ENCODE measurements at regions not wholly inside any gene's neighbourhood (a gene's known extent, or its start where the extent isn't known, plus 50 kb on each side); places are given as distances from the start of the nearest gene placed in this dataset.
A peak's percentile ranks its signal among the peaks of the same experiment; 100 is the strongest.

- Histone ChIP-seq H3K4me1 (replicated peaks in 1 of 2; ENCODE audit: control insufficient read depth in 2 of 2, insufficient read depth in 2 of 2, low read length in 2 of 2) (peaks cover 25 to 26% of the 10 kb centered on the region in 2 experiments; a peak in 4 of 5 replicates), H3K79me2 (ENCODE audit: control insufficient read depth, insufficient read depth, low read length) (no peaks in the 10 kb centered on the region), H3K4me3 (no peak overlapping the region), H3K27me3 (ENCODE audit: control insufficient read depth in 2 of 2, insufficient read depth in 2 of 2, low read length in 2 of 2) (no peaks in the 10 kb centered on the region), H3K9me3 (replicated peaks; ENCODE audit: control insufficient read depth, insufficient read depth, low read depth, low read length) (no peaks in the 10 kb centered on the region; the same call in 1 of the 2 replicates), H4K20me1 (replicated peaks; ENCODE audit: control insufficient read depth, insufficient read depth, low read length) (no peaks in the 10 kb centered on the region), H3K27ac (ENCODE audit: extremely low read depth, low read depth, low read length) (no peak overlapping the region), H3K4me2 (ENCODE audit: insufficient read depth, low read length) (0 out of 2 replicates have a peak overlapping the region, but pooled peaks have one; percentile 32), H2AFZ (ENCODE audit: low read depth, low read length) (no peak overlapping the region), H3K36me3 (ENCODE audit: control insufficient read depth, insufficient read depth, low read length) (no peaks in the 10 kb centered on the region), H3K9me1 (ENCODE audit: control insufficient read depth, insufficient read depth, low read length) (no peaks in the 10 kb centered on the region), H3K9ac (ENCODE audit: insufficient read depth in 1 of 2, low read depth in 2 of 2, low read length in 2 of 2) (no peak overlapping the region)
- TF ChIP-seq NFIX (CRISPR knock-in tag; IDR thresholded peaks at IDR 0.05; ENCODE audit: low read depth) (0 out of 2 replicates have a peak, but pooled peaks have one; percentile 18), ZNF764 (CRISPR knock-in tag; IDR thresholded peaks at IDR 0.05; ENCODE audit: low read depth) (no peak), DEAF1 (CRISPR knock-in tag; IDR thresholded peaks at IDR 0.05) (no peak), NFIC (IDR thresholded peaks at IDR 0.05) (peak; percentile 87)
- intact Hi-C loops (cut with micrococcal nuclease) (no loop called here), in situ Hi-C loops (cut with MboI) (no loop called here)
- WGBS (ENCODE audit: insufficient coverage, low coverage, missing lambda C conversion rate) = 8% methylated on average over 10 of the region's 12 CpGs
- CTCF ChIA-PET (ENCODE audit: low intra/inter-chr PET ratio) = no interaction called here
- ATAC-seq (no peak), DNase-seq (ENCODE audit: extremely low read depth in 1 of 4, low spot score in 3 of 4) (no peak), FAIRE-seq (no peak)
- no TSS peak for BruUV-seq (replicated peaks)
- POLR2A ChIA-PET = interaction anchor here (1.5 kb wide), 1 partner anchor 8 kb away, joined by 3 read pairs; no protein-coding TSS in a partner anchor
Observed at GRCh38 chr12:131639270-131639940, 71.5 kb upstream of the SFSWAP start.
